Body of pancreas (tissue), 4 donors: ENCODE measurements at regions not wholly inside any gene's neighbourhood (a gene's known extent, or its start where the extent isn't known, plus 50 kb on each side); places are given as distances from the start of the nearest gene placed in this dataset.

Experiments used
- ATAC-seq: fragments of 150-250 bp; one replicate; pipeline ENCODE4 v1.9.1; 2016
- DNase-seq, 4 donors: peaks; one replicate each; pipeline ENCODE4 v3.0.0-alpha.2; 2019
- H3K27ac ChIP-seq, 4 donors: fragments of 200-600 bp; sonication (generic); 1 replicate in 3 of 4; 2 replicates in 1 of 4; pipeline versions ENCODE4 v1.5.1 to v1.6.1; 2016 to 2019; ENCODE audit warnings: mild to moderate bottlenecking in 1 of 4, mixed read lengths in 1 of 4, moderate library complexity in 1 of 4
- H3K27me3 ChIP-seq, 2 donors: fragments of 200-600 bp; sonication (generic); one replicate each; pipeline ENCODE4 v1.6.0; 2016; ENCODE audit warnings: mild to moderate bottlenecking in 1 of 2
- H3K36me3 ChIP-seq, 2 donors: fragments of 200-600 bp; sonication (generic); replicated peaks in 1 of 2; 2 replicates each; pipeline ENCODE4 v1.5.1; 2016; ENCODE audit warnings: low read depth in 2 of 2; ENCODE audit not compliant: insufficient read depth in 1 of 2
- H3K4me1 ChIP-seq: fragments of 200-600 bp; sonication (generic); one replicate; pipeline ENCODE4 v1.6.0; 2016
- H3K4me3 ChIP-seq, 2 donors: fragments of 200-600 bp; sonication (generic); 1 replicate in 1 of 2; 2 replicates in 1 of 2; pipeline ENCODE4 v1.5.1; 2016 to 2019
- H3K9me3 ChIP-seq, 3 donors: fragments of 200-600 bp; sonication (generic); 1 replicate in 2 of 3; 2 replicates in 1 of 3; pipeline ENCODE4 v1.5.1; 2016
- CTCF ChIP-seq, 7 experiments: fragments of 450-650 bp in 4 of 7; fragments of 200-600 bp in 3 of 7; sonication (generic) in 3 of 7; IDR thresholded peaks; one replicate each; pipeline ENCODE4 v1.5.1; 2016 to 2019; ENCODE audit warnings: antibody characterized with exemption in 7 of 7
- POLR2A ChIP-seq, 3 donors: fragments of 450-650 bp; IDR thresholded peaks; one replicate each; pipeline ENCODE4 v1.6.1; 2016; ENCODE audit warnings: antibody characterized with exemption in 3 of 3, mild to moderate bottlenecking in 2 of 3
- WGBS, 2 donors: methylation state at CpG; one replicate each; pipeline ENCODE4 v1.1.5; 2017; 5-methylcytosine and 5-hydroxymethylcytosine counted together
- intact Hi-C: fragments of 100-400 bp; cut with DNase I; formaldehyde crosslinking; loops from one replicate; pipeline ENCODE4 v1.15.1; 2023

GRCh38 chr12:98379106-98379505, 136.3 kb upstream of the TMPO start:
- 43 to 50% methylated on average over 1 of the region's 1 CpG for WGBS, 2 donors
- H3K9me3 ChIP-seq: no peaks in the 10 kb centered on the region
- no peaks in the 10 kb centered on the region for H3K4me1 ChIP-seq
- no peaks in the 10 kb centered on the region for H3K27me3 ChIP-seq
- no peak overlapping the region for H3K27ac ChIP-seq
- no peak for TF ChIP-seq POLR2A (IDR thresholded peaks at IDR 0.05)
- TF ChIP-seq CTCF (IDR thresholded peaks at IDR 0.05): no peak
- DNase-seq (no peak), ATAC-seq (no peak)
- H3K36me3 ChIP-seq: no peaks in the 10 kb centered on the region
- no peak overlapping the region for H3K4me3 ChIP-seq
- intact Hi-C loops: loop anchor here (10.0 kb wide), 1 partner anchor 1234 kb away; no protein-coding TSS in a partner anchor

- Histone ChIP-seq H3K27me3 (no peaks in the 10 kb centered on the region), H3K4me3 (no peak overlapping the region), H3K36me3 (no peaks in the 10 kb centered on the region), H3K9me3 (no peaks in the 10 kb centered on the region), H3K27ac (no peak overlapping the region), H3K4me1 (no peaks in the 10 kb centered on the region)
- 63 to 86% methylated on average over 1 of the region's 1 CpG for WGBS, 2 donors
- TF ChIP-seq POLR2A (IDR thresholded peaks at IDR 0.05): no peak
- no peak for TF ChIP-seq CTCF (IDR thresholded peaks at IDR 0.05)
- no peak for ATAC-seq
- intact Hi-C loops: no loop called here
- DNase-seq: no peak
These were observed 129.7 kb upstream of the TMPO start for GRCh38 chr12:98385641-98386040.

- intact Hi-C loops: no loop called here
These were observed 127.9 kb upstream of the TMPO start for GRCh38 chr12:98387444-98387843.

DNA sequence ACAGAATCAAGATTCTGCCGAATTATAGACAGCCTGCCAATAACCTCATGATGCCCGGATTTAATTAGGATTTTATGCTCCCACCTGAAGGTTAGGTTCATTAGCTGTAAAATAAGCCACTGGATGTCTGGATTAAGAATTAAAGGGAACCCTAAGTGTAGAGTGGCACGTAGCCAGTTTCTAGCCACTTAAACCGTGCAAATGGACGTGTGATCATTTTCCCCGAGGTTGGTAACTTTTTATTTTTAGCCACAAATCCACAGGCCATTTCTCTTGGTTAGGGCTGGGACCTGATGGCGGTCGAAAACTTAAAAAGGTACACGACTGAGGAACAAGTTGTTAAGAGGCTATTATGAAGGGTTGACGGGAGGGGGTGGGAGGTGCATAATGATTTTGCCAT, 127.3 kb upstream of the TMPO start:
- DNase-seq (no peak), ATAC-seq (no peak)
- Histone ChIP-seq H3K4me1 (no peaks in the 10 kb centered on the region), H3K27me3 (no peaks in the 10 kb centered on the region), H3K9me3 (no peaks in the 10 kb centered on the region), H3K36me3 (no peaks in the 10 kb centered on the region), H3K27ac (no peak overlapping the region), H3K4me3 (no peak overlapping the region)
- no peak for TF ChIP-seq CTCF (IDR thresholded peaks at IDR 0.05)
- TF ChIP-seq POLR2A (IDR thresholded peaks at IDR 0.05): no peak
- intact Hi-C loops: no loop called here
- 59 to 65% methylated on average over 10 of the region's 10 CpGs for WGBS, 2 donors

More at GRCh38 chr12:98387444-98387843, 127.9 kb upstream of the TMPO start:
- WGBS, 2 donors: 54 to 58% methylated on average over 2 of the region's 2 CpGs
- DNase-seq (no peak), ATAC-seq (no peak)
- Histone ChIP-seq H3K27ac (no peak overlapping the region), H3K4me1 (no peaks in the 10 kb centered on the region), H3K36me3 (no peaks in the 10 kb centered on the region), H3K9me3 (no peaks in the 10 kb centered on the region), H3K27me3 (no peaks in the 10 kb centered on the region), H3K4me3 (no peak overlapping the region)
- TF ChIP-seq CTCF (IDR thresholded peaks at IDR 0.05) (no peak), POLR2A (IDR thresholded peaks at IDR 0.05) (no peak)

- no peak overlapping the region for H3K4me3 ChIP-seq
- no peaks in the 10 kb centered on the region for H3K9me3 ChIP-seq
- TF ChIP-seq POLR2A (IDR thresholded peaks at IDR 0.05) (no peak), CTCF (IDR thresholded peaks at IDR 0.05) (no peak)
- ATAC-seq (no peak), DNase-seq (no peak)
- no peaks in the 10 kb centered on the region for H3K36me3 ChIP-seq
- intact Hi-C loops: no loop called here
- no peak overlapping the region for H3K27ac ChIP-seq
- no peaks in the 10 kb centered on the region for H3K27me3 ChIP-seq
- 75 to 79% methylated on average over 2 of the region's 2 CpGs for WGBS, 2 donors
- no peaks in the 10 kb centered on the region for H3K4me1 ChIP-seq
These were observed 125.8 kb upstream of the TMPO start for GRCh38 chr12:98389593-98389992.
